Stimulated activated effector memory CD8-positive, alpha-beta T cell treated with anti-CD3 and anti-CD28 coated beads, Interleukin-12 subunit alpha, Interleukin-12 subunit beta, amount 100 ng/mL, for 72 hours (primary cell): ENCODE measurements at regions not wholly inside any gene's neighbourhood (a gene's known extent, or its start where the extent isn't known, plus 50 kb on each side); places are given as distances from the start of the nearest gene placed in this dataset.

Experiments
- ATAC-seq: fragments of 150-1000 bp; cut with Tn5 transposase; 2 replicates; pipeline ENCODE4 v1.10.0; 2021
- DNase-seq, 2 donors: peaks; one replicate each; pipeline ENCODE4 v3.0.0; 2021 to 2022; ENCODE audit warnings: low spot score in 2 of 2
- H3K27ac Mint-ChIP-seq: one replicate; pipeline ENCODE4 v1.8.0; 2022; ENCODE audit warnings: mild to moderate bottlenecking, mixed read lengths
- H3K36me3 Mint-ChIP-seq: one replicate; pipeline ENCODE4 v1.8.0; 2022; ENCODE audit warnings: mild to moderate bottlenecking, mixed read lengths
- H3K4me1 Mint-ChIP-seq: one replicate; pipeline ENCODE4 v1.8.0; 2022; ENCODE audit warnings: mixed read lengths
- H3K4me3 Mint-ChIP-seq: one replicate; pipeline ENCODE4 v1.8.0; 2022; ENCODE audit warnings: mild to moderate bottlenecking, mixed read lengths
- H3K9me3 Mint-ChIP-seq: one replicate; pipeline ENCODE4 v1.8.0; 2022; ENCODE audit warnings: mixed read lengths

DNA sequence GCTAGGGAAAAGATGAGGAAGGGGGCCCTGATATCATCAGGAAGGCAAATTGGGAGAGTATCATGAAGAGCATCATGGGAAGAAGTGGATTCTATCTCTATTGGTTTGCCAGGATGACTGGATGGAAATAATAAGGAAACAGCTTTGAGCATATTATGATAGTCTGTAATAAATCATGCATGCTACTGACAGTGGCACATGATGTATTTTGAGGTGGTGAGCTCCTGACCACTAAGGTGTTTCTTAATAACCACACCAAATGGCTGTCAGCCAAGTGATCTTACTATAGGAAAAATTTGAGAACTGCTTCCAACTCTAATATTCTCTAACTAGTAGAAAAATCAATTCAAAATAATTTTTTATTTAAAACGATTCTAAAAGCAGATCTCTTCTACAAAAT, 548.4 kb upstream of the JAG1 start:
- Mint-ChIP-seq H3K36me3 (no peaks in the 10 kb centered on the region), H3K9me3 (peaks cover 9% of the 10 kb centered on the region), H3K4me3 (no peak overlapping the region), H3K27ac (no peak overlapping the region), H3K4me1 (no peaks in the 10 kb centered on the region)
- DNase-seq (no peak), ATAC-seq (no peak)

DNA sequence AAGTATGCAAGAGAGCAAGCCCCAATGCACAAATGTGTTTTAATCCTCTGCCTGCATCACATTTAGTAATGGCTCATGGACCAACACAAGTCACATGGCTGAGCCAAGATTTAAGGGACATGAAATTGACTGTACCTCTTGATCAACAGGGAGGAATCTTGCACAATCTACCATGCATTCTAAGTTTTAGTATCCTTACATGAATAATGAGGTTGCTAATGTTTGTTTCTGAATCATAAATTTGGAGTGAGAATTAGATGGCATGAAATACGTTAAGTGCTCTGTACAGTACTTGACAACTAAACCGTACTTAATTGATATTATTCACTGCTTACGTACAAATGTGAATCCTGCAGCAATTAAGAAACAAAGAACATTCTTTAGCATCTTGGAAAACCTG, 553.8 kb upstream of the JAG1 start:
- H3K9me3 Mint-ChIP-seq, result peaks cover 6% of the 10 kb centered on the region
- ATAC-seq, result no peak
- H3K36me3 Mint-ChIP-seq, result no peaks in the 10 kb centered on the region
- no peak overlapping the region for H3K4me3 Mint-ChIP-seq
- no peaks in the 10 kb centered on the region for H3K4me1 Mint-ChIP-seq
- no peak for DNase-seq
- no peak overlapping the region for H3K27ac Mint-ChIP-seq

DNA sequence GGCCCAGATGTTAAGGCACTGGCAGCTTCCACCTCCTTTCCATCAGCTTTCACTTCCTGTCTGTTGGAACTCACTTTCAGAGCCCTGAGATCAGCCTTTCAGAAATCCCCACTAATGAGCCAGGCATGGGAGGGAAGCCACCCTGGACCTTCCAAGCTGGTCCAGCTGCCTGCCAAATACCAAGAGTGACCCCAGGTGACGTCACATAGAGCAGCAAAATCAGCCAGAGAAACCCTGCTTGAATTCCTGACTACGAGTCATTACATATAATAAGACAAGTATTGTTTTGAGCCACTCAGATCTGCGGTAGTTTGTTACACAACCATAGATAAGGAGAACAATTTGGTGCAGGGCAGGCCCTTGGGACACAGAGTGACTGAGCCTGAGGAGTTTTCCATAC, 556.0 kb upstream of the JAG1 start:
- H3K36me3 Mint-ChIP-seq, result no peaks in the 10 kb centered on the region
- no peaks in the 10 kb centered on the region for H3K4me1 Mint-ChIP-seq
- no peak overlapping the region for H3K27ac Mint-ChIP-seq
- no peak overlapping the region for H3K4me3 Mint-ChIP-seq
- DNase-seq (no peak), ATAC-seq (no peak)
- H3K9me3 Mint-ChIP-seq, result peaks cover 6% of the 10 kb centered on the region

DNA sequence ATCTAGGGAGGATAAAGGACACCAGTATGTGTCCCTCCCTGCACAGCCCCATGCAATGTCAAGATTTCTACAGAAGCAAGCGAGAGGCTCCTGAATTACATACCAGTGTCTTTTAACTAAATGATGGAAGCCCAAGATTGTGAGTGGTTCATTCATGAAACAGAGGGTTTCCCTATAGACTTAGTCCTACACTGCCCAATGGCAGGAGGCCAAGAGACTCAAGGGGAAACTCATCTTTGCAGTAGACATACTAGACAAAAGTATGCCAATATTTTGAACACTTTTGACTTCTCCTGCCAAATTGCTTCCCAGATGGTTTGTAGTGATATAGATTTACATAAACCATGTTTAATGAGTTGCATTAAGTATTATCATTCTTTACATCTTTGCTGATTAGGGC, 557.2 kb upstream of the JAG1 start:
- Mint-ChIP-seq H3K36me3 (no peaks in the 10 kb centered on the region), H3K4me1 (no peaks in the 10 kb centered on the region), H3K4me3 (no peak overlapping the region), H3K27ac (no peak overlapping the region), H3K9me3 (peaks cover 3% of the 10 kb centered on the region)
- DNase-seq (no peak), ATAC-seq (no peak)

DNA sequence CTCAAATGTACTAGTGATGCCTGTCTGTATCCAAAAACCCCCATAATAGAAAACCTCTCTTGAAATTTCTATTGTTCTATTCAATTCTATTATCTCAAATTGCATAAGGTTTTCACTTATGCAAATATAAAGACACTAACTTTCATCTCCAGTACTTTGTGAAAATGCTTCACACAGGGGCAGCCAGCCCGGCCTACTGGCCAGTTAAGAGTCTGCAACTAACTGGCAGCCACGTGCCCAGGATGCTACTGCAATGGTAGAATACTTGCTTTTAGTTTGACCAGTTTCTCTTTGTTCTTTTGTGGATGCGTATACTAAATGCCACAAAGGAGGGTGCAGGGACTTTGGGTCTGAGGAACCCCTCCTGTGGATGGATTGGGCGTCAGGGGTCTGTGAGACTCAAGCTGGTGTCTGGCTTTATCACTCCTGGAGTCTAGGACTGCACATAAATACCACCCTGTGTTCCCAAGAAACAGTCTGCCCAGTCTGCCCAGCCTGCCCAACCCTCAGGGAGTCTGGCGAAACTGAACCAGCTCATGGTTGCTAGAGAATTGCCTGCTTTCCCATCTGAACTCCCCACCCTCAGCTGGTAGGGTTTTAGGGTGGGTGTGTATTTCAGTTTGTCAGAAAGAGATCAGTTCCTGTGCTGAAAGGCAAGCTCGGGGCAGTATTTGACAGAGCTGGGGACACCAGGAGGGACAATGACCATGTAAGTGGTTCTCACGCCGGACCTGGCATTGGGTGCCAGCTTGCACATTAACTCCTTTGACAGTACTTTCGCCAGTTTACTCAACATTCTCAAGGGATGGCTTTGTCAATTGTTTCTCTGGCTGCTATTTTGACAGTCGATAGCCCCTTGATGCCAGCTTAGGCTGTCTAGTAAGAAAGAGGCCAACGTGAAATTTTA, 558.2 kb upstream of the JAG1 start:
- H3K9me3 Mint-ChIP-seq, result peaks cover 3% of the 10 kb centered on the region
- H3K4me3 Mint-ChIP-seq, result no peak overlapping the region
- DNase-seq, result no peak
- no peaks in the 10 kb centered on the region for H3K4me1 Mint-ChIP-seq
- ATAC-seq, result no peak
- no peaks in the 10 kb centered on the region for H3K36me3 Mint-ChIP-seq
- no peak overlapping the region for H3K27ac Mint-ChIP-seq

DNA sequence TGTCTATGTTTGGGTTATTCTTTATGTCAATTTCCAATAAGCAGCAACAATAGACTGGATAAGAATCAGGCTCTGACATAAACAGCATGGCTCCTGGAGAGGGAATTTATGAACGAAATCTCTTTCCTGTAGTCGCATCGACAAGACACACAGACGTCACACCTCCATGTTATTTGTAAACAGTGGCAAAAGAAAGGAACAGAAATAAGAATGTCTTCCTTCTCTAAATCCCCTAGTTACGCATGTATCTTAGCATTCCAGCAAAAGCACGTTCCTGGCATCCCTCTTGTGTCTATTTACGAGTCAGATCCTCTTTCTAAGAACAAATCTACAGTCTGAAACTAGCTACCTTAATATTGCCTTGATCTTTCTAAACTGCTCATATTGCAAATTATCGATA, 559.1 kb upstream of the JAG1 start:
- no peak for ATAC-seq
- no peak for DNase-seq

DNA sequence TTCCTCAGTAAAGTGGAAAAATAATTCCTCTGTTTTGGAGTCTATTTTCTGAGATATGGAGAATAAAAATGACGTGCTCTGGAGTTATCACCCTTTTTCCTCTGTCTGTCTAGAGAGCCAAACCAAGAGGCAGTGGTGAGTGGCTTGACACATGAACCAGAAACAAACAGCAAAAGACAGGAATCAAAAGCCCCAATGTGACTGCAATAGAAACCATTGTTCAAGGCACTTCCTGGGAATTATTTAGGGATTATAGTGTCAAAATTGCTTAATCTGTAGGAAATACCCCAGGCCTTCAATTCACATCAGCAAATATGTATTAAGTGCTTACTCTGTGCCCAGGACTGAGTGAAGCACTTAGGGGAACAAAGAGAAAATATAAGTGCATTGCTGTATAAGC, 560.4 kb upstream of the JAG1 start:
- Mint-ChIP-seq H3K4me1 (no peaks in the 10 kb centered on the region), H3K9me3 (peaks cover 3% of the 10 kb centered on the region), H3K36me3 (no peaks in the 10 kb centered on the region), H3K27ac (no peak overlapping the region), H3K4me3 (no peak overlapping the region)
- DNase-seq, result no peak
- ATAC-seq, result no peak

More for the DNA sequence above, 559.1 kb upstream of the JAG1 start:
- Mint-ChIP-seq H3K4me3 (no peak overlapping the region), H3K4me1 (no peaks in the 10 kb centered on the region), H3K36me3 (no peaks in the 10 kb centered on the region), H3K9me3 (peaks cover 3% of the 10 kb centered on the region), H3K27ac (no peak overlapping the region)

DNA sequence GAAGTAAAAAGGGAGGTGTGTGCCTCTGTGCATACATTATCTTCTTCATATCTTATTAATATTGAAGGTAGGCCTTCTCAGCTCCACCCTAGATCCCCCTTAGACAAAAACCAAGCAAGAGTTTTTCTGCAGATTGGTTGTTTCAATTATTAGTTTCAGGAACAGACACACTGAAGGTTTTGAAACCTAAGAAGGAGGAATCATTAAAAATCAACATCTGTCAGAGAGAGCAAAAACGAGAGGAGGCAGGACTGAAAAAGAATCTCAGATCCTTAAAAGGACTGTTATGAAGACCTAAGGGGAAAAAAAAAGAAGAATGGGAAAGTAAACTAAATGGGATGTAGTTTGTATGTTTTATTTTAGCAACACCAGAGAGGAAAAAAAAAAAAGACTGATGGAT, 560.8 kb upstream of the JAG1 start:
- no peaks in the 10 kb centered on the region for H3K36me3 Mint-ChIP-seq
- DNase-seq (no peak), ATAC-seq (no peak)
- H3K9me3 Mint-ChIP-seq, result peaks cover 3% of the 10 kb centered on the region
- no peaks in the 10 kb centered on the region for H3K4me1 Mint-ChIP-seq
- H3K4me3 Mint-ChIP-seq, result no peak overlapping the region
- H3K27ac Mint-ChIP-seq, result no peak overlapping the region

DNA sequence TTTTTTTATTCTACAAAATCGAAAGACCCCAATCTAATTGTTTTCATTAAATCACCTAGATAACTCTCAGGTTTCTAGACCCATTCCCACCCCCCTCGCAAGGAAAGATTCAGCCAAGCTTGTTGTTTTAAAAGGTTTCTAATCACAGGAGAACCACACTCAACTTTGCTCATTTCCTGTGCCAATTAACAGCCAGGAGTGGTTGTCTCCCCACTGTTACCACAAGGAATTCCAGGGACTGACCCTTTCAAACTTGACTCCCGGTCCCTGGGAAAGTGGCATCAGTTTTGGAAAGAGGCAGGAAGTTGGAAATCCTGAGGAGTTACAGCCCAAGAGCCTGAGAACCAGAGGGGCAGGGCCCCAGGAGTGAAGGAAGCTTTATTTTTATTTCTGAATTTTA, 561.3 kb upstream of the JAG1 start:
- Mint-ChIP-seq H3K4me3 (no peak overlapping the region), H3K27ac (no peak overlapping the region), H3K9me3 (peaks cover 3% of the 10 kb centered on the region), H3K4me1 (no peaks in the 10 kb centered on the region), H3K36me3 (no peaks in the 10 kb centered on the region)
- ATAC-seq (no peak), DNase-seq (no peak)

DNA sequence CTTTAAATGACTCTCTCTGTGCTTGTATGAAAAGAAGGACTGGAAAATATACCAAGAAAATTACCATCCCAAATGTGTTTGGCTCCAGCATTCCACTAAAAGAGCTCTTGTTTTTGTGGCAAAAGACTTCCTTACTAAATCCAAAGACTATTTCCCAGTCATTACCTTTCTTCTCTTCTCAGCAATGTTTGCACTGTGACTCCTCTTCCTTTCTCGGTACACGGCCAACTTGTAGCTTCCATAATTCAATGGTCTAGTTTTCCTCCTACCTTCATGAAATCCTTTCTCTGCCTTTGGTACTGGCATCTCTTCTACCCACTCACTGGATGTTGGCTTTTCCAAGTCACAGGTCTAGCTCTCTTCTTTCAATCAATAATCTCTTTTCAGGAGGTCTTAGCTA, 568.5 kb upstream of the JAG1 start:
- Mint-ChIP-seq H3K4me1 (no peaks in the 10 kb centered on the region), H3K36me3 (no peaks in the 10 kb centered on the region), H3K9me3 (peaks cover 4% of the 10 kb centered on the region), H3K4me3 (no peak overlapping the region), H3K27ac (no peak overlapping the region)
- ATAC-seq (no peak), DNase-seq (no peak)

DNA sequence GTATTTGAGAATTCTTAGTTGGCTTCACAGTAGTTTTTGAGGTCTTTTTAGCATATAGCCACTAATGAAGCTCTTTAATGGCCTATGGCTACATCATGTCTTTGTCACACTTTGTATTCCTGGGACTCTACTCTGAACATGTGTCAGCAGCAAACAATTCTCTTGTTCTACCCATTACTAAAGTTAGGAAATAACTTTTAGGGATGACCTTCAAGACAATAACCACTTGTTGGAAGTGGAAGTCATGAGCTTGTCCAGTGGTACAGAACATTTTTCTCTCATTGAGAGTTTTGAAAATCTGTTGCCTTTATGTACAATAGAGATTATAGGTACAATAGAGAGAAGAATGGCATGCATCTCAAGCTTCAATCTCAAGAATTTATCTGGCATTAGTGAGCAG, 571.6 kb upstream of the JAG1 start:
- no peak overlapping the region for H3K27ac Mint-ChIP-seq
- no peaks in the 10 kb centered on the region for H3K4me1 Mint-ChIP-seq
- ATAC-seq (no peak), DNase-seq (no peak)
- no peak overlapping the region for H3K4me3 Mint-ChIP-seq
- H3K9me3 Mint-ChIP-seq, result peaks cover 5% of the 10 kb centered on the region
- H3K36me3 Mint-ChIP-seq, result no peaks in the 10 kb centered on the region

DNA sequence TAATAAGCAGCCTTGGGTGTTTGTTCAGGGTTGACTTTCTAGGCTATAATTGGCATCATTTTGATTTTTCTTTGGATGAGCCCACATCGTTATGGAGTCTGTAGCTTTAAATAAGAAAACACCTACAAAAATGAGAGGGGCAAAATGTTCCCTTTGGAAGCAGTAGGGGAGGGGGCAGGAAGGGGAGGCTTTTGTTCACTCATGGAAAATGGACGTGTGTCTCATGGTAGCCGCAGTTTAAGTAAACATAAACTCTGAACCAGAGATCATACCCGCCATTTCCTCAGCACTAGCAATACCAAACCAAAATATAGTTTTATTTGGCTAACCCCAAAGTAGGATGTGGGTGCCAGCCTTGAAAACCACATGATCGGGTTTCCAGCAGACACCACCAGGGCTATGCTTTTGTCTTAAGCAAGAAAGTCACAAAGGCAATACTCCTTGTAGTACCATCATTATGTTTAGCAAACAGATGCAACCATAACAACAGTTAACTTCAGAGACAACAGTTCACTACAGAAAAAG, 572.5 kb upstream of the JAG1 start:
- peaks cover 7% of the 10 kb centered on the region for H3K9me3 Mint-ChIP-seq
- no peaks in the 10 kb centered on the region for H3K36me3 Mint-ChIP-seq
- no peak for ATAC-seq
- DNase-seq, result no peak
- no peak overlapping the region for H3K4me3 Mint-ChIP-seq
- H3K27ac Mint-ChIP-seq, result no peak overlapping the region
- no peaks in the 10 kb centered on the region for H3K4me1 Mint-ChIP-seq

DNA sequence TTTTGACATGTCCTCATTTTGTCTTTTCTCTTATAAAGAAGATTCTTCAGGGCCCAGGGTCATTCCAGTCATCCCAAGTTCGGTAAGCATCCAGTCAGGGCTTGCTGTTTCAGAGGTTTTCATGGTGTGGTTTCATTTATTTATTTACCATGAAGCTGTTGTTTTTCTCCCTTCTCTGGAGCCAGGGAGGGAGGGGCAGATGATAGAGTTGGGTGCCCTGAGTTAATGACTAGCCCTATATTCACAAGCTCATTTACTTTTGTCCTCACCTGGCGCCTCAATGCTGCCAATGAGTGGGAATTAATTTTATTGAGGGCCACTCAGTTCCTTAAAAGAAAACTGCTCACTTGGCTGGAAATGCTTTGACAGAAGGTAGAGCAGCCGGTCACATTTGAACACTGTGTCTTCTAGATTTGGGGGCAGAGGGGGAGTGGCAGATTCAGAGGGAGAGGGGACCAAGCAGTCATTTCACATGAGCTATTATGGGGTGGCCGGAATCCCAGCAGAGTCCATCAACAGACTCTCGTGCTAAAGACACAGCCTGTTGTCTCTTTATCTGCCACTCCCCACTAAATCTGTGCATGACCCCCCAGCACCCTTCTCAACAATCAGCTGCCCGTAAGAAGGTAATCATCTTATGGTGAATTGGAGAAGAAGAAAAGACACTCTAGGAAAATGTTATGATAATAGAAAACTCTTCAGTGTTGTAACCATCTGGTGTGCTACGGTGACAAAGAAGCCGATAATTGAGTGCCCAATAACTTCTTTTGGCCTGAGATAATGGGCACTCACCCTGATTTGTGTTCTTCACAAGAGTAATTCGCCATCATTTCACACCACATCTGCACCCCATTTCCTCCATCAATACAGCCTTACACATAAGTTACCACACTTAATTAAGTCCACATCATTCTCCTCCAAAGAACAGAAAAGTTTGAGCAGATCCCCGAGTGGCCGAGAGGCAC, 573.5 kb upstream of the JAG1 start:
- Mint-ChIP-seq H3K4me3 (no peak overlapping the region), H3K4me1 (no peaks in the 10 kb centered on the region), H3K9me3 (peaks cover 6% of the 10 kb centered on the region), H3K27ac (no peak overlapping the region), H3K36me3 (no peaks in the 10 kb centered on the region)
- DNase-seq (no peak), ATAC-seq (no peak)

DNA sequence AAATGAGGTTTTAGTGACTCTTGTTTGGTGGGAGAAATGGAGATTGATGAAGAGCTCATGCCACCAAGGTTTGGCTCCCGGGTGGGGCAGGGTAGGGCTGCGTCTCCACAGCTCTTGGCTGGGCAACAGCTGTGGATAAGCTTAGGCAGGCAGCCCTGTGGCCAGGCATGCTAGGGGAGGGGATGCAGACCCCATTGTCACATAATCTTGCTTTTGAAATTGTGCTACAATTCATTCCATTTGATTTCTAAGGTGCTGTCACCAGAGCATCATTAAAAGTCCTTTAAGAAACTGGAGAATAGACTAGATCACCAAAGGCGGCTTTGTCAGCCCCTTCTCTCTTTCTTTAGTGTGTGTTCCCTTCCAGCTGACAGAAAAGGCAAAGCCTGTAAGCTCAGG, 574.2 kb upstream of the JAG1 start:
- no peak for ATAC-seq
- Mint-ChIP-seq H3K4me3 (no peak overlapping the region), H3K4me1 (no peaks in the 10 kb centered on the region), H3K9me3 (peaks cover 5% of the 10 kb centered on the region), H3K27ac (no peak overlapping the region), H3K36me3 (no peaks in the 10 kb centered on the region)
- DNase-seq, result no peak

DNA sequence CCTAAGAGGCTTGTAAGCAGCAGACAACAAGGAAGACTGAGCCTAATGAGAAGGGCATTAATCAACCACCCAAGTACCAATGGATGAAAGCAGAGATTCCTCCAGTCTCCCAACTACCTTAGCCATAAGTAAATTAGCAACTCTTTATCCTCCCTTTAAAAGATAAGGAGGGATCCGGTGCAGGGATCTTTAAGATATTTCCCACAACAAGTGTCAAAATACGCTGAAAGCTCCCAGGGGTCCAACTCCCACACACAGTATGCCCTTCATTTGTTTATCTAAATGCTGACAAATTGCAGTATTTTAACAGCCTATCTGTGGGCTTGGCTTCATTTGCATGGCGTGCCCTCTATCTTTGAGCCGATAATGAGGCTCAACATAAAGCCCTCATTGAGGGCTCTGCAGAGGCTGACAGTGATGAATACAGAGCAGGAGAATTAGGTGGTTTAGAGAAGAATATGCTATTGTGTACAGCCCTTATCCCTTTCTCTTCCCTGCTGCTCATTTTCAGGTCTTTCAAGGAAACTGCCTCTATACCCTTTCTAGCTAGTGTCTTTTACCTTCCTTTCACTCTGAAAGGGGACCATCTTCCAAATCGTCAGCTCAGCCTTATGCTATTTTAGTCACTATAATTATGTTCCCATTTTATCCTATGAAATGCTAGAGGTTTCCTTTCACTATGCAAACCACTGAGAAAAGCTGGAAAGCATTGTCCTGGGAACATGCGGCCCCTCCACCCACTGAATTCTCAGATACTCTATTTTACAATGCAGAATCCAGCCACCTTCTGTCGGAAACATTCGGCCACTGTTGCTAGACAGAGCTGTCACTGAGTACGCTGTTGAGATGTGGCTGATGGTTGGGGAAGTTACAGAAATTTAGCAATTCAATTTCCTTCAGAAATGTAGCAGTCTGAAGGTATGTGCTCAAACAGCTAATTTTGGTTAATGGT, 575.2 kb upstream of the JAG1 start:
- H3K27ac Mint-ChIP-seq, result no peak overlapping the region
- no peak for ATAC-seq

More for the DNA sequence above, 575.2 kb upstream of the JAG1 start:
- Mint-ChIP-seq H3K9me3 (peaks cover 10% of the 10 kb centered on the region), H3K4me3 (no peak overlapping the region), H3K36me3 (no peaks in the 10 kb centered on the region), H3K4me1 (no peaks in the 10 kb centered on the region)
- no peak for DNase-seq
